Right cardiac atrium (tissue), 5 donors: ENCODE measurements at regions not wholly inside any gene's neighbourhood (a gene's known extent, or its start where the extent isn't known, plus 50 kb on each side); places are given as distances from the start of the nearest gene placed in this dataset.

Experiments used
- ATAC-seq, 2 donors: fragments of 200-7000 bp; cut with Tn5 transposase; one replicate each; pipeline versions ENCODE4 v1.8.0 to v1.9.1; 2020; ENCODE audit warnings: moderate library complexity in 2 of 2, mild to moderate bottlenecking in 1 of 2
- DNase-seq, 3 donors: peaks; one replicate each; pipeline ENCODE4 v3.0.0-alpha.2; 2020
- H3K27ac ChIP-seq: one replicate; pipeline ENCODE4 v1.5.1; 2013; ENCODE audit warnings: mild to moderate bottlenecking, low read length, control low read depth, moderate library complexity
- H3K27me3 ChIP-seq: one replicate; pipeline ENCODE4 v1.6.1; 2013; ENCODE audit not compliant: control insufficient read depth, insufficient read depth
- H3K4me1 ChIP-seq: one replicate; pipeline ENCODE4 v1.6.1; 2013; ENCODE audit warnings: low read length; ENCODE audit not compliant: control insufficient read depth, insufficient read depth
- H3K4me3 ChIP-seq: one replicate; pipeline ENCODE4 v1.5.1; 2013; ENCODE audit warnings: low read length, control low read depth
- H3K9me3 ChIP-seq: one replicate; pipeline ENCODE4 v1.6.1; 2013; ENCODE audit warnings: low read length; ENCODE audit not compliant: control insufficient read depth
- WGBS: extraction: QIAGEN DNeasy Blood & Tissue Kit; methylation state at CpG from one replicate; pipeline ENCODE4 v1.1.7; 2013; 5-methylcytosine and 5-hydroxymethylcytosine counted together
- intact Hi-C, 4 donors: fragments of 100-400 bp; cut with DNase I; formaldehyde crosslinking; loops; one replicate each; pipeline versions ENCODE4 v1.11.0 to v1.14.0; 2022 to 2023
- donor health status: healthy with polysubstance abuse.
- donor health status: DM: no; HTN: yes; CAD: no.
- donor health status: DM: no; HTN: no; CAD: no.
- donor health status: DM: no; HTN: yes; CAD: no; lungs with severe emphysema.
- donor health status: DM: yes; HTN: yes; CAD: no.

- H3K27ac ChIP-seq = no peak overlapping the region
- no peak for ATAC-seq
- no peaks in the 10 kb centered on the region for H3K4me1 ChIP-seq
- no peak overlapping the region for H3K4me3 ChIP-seq
- intact Hi-C loops = no loop called here
- no peak for DNase-seq
- no peaks in the 10 kb centered on the region for H3K27me3 ChIP-seq
- no peaks in the 10 kb centered on the region for H3K9me3 ChIP-seq
- 52% methylated on average over 2 of the region's 2 CpGs for WGBS
Measured at GRCh38 chr3:19598870-19599269, 335.1 kb downstream of the EFHB start.

GRCh38 chr3:19596408-19596807, 337.6 kb downstream of the EFHB start:
- DNase-seq (no peak), ATAC-seq (no peak)
- Histone ChIP-seq H3K9me3 (no peaks in the 10 kb centered on the region), H3K27ac (no peak overlapping the region), H3K27me3 (no peaks in the 10 kb centered on the region), H3K4me3 (no peak overlapping the region), H3K4me1 (no peaks in the 10 kb centered on the region)
- 87% methylated on average over 1 of the region's 1 CpG for WGBS
- intact Hi-C loops = no loop called here

GRCh38 chr3:19595884-19596283, 338.1 kb downstream of the EFHB start:
- 59% methylated on average over 1 of the region's 1 CpG for whole genome bisulfite sequencing
- no peak for DNase-seq
- intact Hi-C loops = no loop called here
- H3K9me3 ChIP-seq = no peaks in the 10 kb centered on the region
- H3K4me1 ChIP-seq = no peaks in the 10 kb centered on the region
- no peak overlapping the region for H3K4me3 ChIP-seq
- H3K27me3 ChIP-seq = no peaks in the 10 kb centered on the region
- H3K27ac ChIP-seq = no peak overlapping the region
- ATAC-seq = no peak
